Keratinocyte (primary cell): ENCODE measurements at regions not wholly inside any gene's neighbourhood (a gene's known extent, or its start where the extent isn't known, plus 50 kb on each side); places are given as distances from the start of the nearest gene placed in this dataset.

Experiments used
- CTCF ChIP-seq, 3 experiments: IDR thresholded peaks in 1 of 3; conservative IDR thresholded peaks in 1 of 3; optimal IDR thresholded peaks in 1 of 3; 2 replicates in 2 of 3; 3 replicates in 1 of 3; pipeline versions ENCODE3 to v1.5.1; 2011; ENCODE audit warnings: low read length in 3 of 3, mild to moderate bottlenecking in 3 of 3, moderate library complexity in 2 of 3, control low read depth in 1 of 3, inconsistent platforms in 1 of 3; ENCODE audit not compliant: insufficient read depth in 2 of 3; ENCODE audit errors: extremely low read depth in 1 of 3
- EZH2 ChIP-seq: IDR thresholded peaks from one replicate; pipeline ENCODE4 v1.6.1; 2012; ENCODE audit warnings: inconsistent platforms, mild to moderate bottlenecking, low read length, moderate library complexity

DNA sequence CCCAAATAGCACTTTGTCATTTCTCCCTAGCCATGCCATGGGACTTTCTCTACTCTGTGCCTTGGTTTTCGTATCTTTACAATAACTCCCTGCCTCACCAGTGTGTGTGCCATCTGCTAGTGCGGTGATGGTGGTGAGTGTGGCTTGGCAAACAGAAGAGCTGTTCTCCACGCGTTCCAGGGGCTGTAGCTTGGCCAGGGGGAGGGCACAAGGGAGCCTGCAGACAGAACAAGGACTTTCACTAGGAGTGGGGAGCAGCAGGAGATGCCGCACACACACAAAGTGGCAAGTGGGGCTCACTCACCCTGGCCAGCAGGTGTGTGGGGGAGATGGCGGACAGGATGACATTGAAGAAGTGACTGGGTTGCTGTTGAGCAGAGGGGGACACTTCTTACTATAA is 196.9 kb downstream of the HAUS1 start:
- TF ChIP-seq CTCF (optimal IDR thresholded peaks at IDR 0.05 in 1 of 3, IDR thresholded peaks at IDR 0.05 in 1 of 3, conservative IDR thresholded peaks at IDR 0.05 in 1 of 3; ENCODE audit: extremely low read depth in 1 of 3, insufficient read depth in 2 of 3, low read length in 3 of 3) = no peak
- TF ChIP-seq EZH2 = no peak
